Loucy (cell line): ENCODE measurements at regions not wholly inside any gene's neighbourhood (a gene's known extent, or its start where the extent isn't known, plus 50 kb on each side); places are given as distances from the start of the nearest gene placed in this dataset.

ENCODE experiments used
- EZH2phosphoT487 ChIP-seq: fragments of 200-600 bp; IDR thresholded peaks from 2 replicates; pipeline ENCODE4 v1.6.1; 2018; ENCODE audit warnings: antibody characterized with exemption, mild to moderate bottlenecking, moderate library complexity, borderline replicate concordance
- TF ChIP-seq, protein P1 (sequence below): fragments of 200-600 bp; sonication (generic); conservative IDR thresholded peaks from 2 replicates; pipeline ENCODE4 v1.5.1; 2014; ENCODE audit warnings: mild to moderate bottlenecking, antibody characterized with exemption, low read length

DNA sequence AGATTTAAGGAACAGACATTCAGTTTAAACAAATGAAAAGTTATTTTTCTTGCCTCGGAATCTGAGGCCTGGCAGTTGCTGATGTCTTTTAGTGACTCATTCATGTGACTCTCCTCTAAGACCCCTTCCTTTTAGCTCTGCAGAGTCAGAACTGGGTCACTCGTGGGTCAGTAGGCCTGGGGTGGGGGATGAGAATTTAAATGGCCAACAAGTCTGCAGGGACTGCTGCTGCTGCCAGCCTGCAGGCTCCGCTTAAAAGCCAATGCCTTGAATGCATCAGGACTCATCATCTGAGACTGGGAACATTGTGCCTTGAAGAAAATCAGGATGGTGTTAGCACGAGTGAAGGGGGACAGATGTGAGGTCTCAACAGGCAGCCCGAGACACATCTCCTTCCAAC is 404.3 kb downstream of the CDH26 start:
- TF ChIP-seq, protein P1, sequence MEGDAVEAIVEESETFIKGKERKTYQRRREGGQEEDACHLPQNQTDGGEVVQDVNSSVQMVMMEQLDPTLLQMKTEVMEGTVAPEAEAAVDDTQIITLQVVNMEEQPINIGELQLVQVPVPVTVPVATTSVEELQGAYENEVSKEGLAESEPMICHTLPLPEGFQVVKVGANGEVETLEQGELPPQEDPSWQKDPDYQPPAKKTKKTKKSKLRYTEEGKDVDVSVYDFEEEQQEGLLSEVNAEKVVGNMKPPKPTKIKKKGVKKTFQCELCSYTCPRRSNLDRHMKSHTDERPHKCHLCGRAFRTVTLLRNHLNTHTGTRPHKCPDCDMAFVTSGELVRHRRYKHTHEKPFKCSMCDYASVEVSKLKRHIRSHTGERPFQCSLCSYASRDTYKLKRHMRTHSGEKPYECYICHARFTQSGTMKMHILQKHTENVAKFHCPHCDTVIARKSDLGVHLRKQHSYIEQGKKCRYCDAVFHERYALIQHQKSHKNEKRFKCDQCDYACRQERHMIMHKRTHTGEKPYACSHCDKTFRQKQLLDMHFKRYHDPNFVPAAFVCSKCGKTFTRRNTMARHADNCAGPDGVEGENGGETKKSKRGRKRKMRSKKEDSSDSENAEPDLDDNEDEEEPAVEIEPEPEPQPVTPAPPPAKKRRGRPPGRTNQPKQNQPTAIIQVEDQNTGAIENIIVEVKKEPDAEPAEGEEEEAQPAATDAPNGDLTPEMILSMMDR, result no peak
- no peak for TF ChIP-seq EZH2phosphoT487
